ENCODE measurements at regions not wholly inside any gene's neighbourhood (a gene's known extent, or its start where the extent isn't known, plus 50 kb on each side); places are given as distances from the start of the nearest gene placed in this dataset.

DNA sequence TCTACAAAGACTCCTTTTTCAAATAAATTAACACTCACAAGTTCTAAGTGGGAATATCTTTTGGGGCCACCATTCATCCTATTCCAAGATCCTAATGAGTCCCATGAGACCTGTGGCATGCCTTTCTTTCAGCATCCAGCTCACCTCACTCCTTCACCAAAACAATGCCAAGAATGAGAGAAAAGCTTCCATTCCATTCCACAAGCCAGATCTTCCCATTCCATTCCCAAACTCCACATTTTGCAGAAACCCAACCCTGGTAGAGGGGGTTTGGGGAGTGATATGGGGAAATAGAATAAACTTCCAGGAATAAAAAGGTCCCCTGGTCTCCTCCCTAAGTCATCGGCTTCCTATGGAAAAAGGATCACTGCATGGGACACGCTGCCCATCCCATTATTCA is 392.2 kb downstream of the NPIPA8 start:
- TF ChIP-seq POLR2A (IDR thresholded peaks at IDR 0.05; ENCODE audit: low read depth), result no peak
- TF ChIP-seq, protein P1, sequence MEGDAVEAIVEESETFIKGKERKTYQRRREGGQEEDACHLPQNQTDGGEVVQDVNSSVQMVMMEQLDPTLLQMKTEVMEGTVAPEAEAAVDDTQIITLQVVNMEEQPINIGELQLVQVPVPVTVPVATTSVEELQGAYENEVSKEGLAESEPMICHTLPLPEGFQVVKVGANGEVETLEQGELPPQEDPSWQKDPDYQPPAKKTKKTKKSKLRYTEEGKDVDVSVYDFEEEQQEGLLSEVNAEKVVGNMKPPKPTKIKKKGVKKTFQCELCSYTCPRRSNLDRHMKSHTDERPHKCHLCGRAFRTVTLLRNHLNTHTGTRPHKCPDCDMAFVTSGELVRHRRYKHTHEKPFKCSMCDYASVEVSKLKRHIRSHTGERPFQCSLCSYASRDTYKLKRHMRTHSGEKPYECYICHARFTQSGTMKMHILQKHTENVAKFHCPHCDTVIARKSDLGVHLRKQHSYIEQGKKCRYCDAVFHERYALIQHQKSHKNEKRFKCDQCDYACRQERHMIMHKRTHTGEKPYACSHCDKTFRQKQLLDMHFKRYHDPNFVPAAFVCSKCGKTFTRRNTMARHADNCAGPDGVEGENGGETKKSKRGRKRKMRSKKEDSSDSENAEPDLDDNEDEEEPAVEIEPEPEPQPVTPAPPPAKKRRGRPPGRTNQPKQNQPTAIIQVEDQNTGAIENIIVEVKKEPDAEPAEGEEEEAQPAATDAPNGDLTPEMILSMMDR (IDR thresholded peaks at IDR 0.05), result no peak
- no peak for TF ChIP-seq EP300 (IDR thresholded peaks at IDR 0.05)
